Hepatocyte (in vitro differentiated cells): ENCODE measurements at regions not wholly inside any gene's neighbourhood (a gene's known extent, or its start where the extent isn't known, plus 50 kb on each side); places are given as distances from the start of the nearest gene placed in this dataset.

Experiments
- EZH2 ChIP-seq: fragments of 200-600 bp; sonication (generic); IDR thresholded peaks from 2 replicates; pipeline ENCODE4 v1.6.1; 2016; ENCODE audit warnings: antibody characterized with exemption, mild to moderate bottlenecking, borderline replicate concordance
- EZH2phosphoT487 ChIP-seq: fragments of 200-600 bp; sonication (generic); IDR thresholded peaks from one replicate; pipeline ENCODE4 v1.6.1; 2018; ENCODE audit warnings: antibody characterized with exemption, mild to moderate bottlenecking, low read depth, moderate library complexity; ENCODE audit not compliant: unreplicated experiment, severe bottlenecking
- TF ChIP-seq, protein P1 (sequence below): fragments of 200-600 bp; sonication (generic); IDR thresholded peaks from 2 replicates; pipeline ENCODE4 v1.5.1; 2016; ENCODE audit warnings: antibody characterized with exemption, mild to moderate bottlenecking; ENCODE audit not compliant: poor library complexity

DNA sequence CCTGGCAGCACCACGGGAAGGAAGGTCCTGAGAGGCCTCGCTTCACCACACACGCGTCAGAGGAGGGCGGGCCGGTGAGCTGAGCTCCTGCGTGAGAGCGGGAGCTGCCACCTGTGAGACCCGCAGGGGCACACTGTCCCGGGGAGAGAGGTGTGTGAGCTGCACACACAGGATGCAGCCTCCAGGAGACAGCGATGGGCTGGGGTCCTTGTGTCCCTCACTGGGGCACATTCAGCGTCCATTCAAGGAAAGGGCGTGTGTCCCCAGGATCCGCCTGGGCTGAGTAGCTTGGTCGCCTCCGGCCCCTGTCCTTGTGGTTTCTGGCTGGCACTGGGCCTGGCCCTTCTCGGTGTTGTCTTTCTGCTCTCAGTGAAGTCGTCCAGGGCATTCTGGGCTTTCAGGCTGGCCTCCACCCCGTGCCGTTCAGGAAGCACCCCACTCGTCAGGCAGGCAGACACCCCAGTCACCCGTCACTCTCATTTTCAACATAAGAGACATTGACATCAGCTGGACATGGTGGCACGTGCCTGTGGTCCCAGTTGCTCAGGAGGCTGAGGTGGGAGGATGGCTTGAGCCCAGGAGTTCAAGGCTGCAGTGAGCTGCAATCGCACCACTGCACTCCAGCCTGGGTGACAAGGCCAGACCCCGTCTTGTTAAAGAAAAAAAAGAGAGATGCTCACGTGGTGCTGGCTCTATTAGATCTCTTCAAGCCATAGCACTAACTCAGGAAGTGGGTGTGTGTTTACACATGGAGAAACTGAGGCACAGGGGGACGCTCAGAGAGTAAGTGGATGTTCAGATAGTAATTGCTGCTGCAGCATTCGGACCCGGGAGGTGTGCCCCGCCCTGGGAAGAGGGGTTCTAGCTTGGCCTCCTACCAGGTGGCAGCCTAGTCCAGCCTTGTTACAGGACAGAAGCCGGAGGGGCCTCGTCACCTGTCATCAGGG lies 1081.6 kb downstream of the BRD1 start:
- TF ChIP-seq, protein P1, sequence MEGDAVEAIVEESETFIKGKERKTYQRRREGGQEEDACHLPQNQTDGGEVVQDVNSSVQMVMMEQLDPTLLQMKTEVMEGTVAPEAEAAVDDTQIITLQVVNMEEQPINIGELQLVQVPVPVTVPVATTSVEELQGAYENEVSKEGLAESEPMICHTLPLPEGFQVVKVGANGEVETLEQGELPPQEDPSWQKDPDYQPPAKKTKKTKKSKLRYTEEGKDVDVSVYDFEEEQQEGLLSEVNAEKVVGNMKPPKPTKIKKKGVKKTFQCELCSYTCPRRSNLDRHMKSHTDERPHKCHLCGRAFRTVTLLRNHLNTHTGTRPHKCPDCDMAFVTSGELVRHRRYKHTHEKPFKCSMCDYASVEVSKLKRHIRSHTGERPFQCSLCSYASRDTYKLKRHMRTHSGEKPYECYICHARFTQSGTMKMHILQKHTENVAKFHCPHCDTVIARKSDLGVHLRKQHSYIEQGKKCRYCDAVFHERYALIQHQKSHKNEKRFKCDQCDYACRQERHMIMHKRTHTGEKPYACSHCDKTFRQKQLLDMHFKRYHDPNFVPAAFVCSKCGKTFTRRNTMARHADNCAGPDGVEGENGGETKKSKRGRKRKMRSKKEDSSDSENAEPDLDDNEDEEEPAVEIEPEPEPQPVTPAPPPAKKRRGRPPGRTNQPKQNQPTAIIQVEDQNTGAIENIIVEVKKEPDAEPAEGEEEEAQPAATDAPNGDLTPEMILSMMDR, result no peak
- no peak for TF ChIP-seq EZH2
- no peak for TF ChIP-seq EZH2phosphoT487
